ENCODE measurements at regions not wholly inside any gene's neighbourhood (a gene's known extent, or its start where the extent isn't known, plus 50 kb on each side); places are given as distances from the start of the nearest gene placed in this dataset.
"Not testable (repeated sequence)": the region's sequence is repeated elsewhere in the genome, so short reads cannot be mapped to it uniquely, and the experiment has no call there.

GRCh38 chr18:55672574-55673361, 84.8 kb upstream of the TCF4 start:
- Mint-ChIP-seq H3K4me3 (no peak overlapping the region), H3K36me3 (peaks cover 3% of the 10 kb centered on the region), H3K4me1 (no peaks in the 10 kb centered on the region), H3K27ac (no peak overlapping the region), H3K27me3 (ENCODE audit: low read depth) (no peaks in the 10 kb centered on the region), H3K9me3 (peaks cover 31% of the 10 kb centered on the region)
- DNase-seq (ENCODE audit: low spot score in 2 of 2, unreplicated experiment in 2 of 2) = no peak
- TF ChIP-seq CTCF (IDR thresholded peaks at IDR 0.05; ENCODE audit: unreplicated experiment) = no peak

- no peak for TF ChIP-seq CTCF (IDR thresholded peaks at IDR 0.05; ENCODE audit: unreplicated experiment)
- Mint-ChIP-seq H3K9me3 (peaks cover 10% of the 10 kb centered on the region), H3K27ac (no peak overlapping the region), H3K4me1 (no peaks in the 10 kb centered on the region), H3K27me3 (ENCODE audit: low read depth) (no peaks in the 10 kb centered on the region), H3K4me3 (no peak overlapping the region), H3K36me3 (peaks cover 3% of the 10 kb centered on the region)
- no peak for DNase-seq (ENCODE audit: low spot score in 2 of 2, unreplicated experiment in 2 of 2)
Measured at GRCh38 chr18:55665506-55665905, 77.5 kb upstream of the TCF4 start.

- H3K27ac Mint-ChIP-seq; H3K4me1 Mint-ChIP-seq; H3K27me3 Mint-ChIP-seq (ENCODE audit: low read depth); H3K36me3 Mint-ChIP-seq; H3K4me3 Mint-ChIP-seq; DNase-seq (ENCODE audit: low spot score in 2 of 2, unreplicated experiment in 2 of 2); H3K9me3 Mint-ChIP-seq: not testable (repeated sequence)
Measured at GRCh38 chr18:55664758-55665400, 76.9 kb upstream of the TCF4 start.

GRCh38 chr18:55663891-55664290, 75.9 kb upstream of the TCF4 start:
- TF ChIP-seq CTCF (IDR thresholded peaks at IDR 0.05; ENCODE audit: unreplicated experiment) = no peak
- H3K36me3 Mint-ChIP-seq = peaks cover 3% of the 10 kb centered on the region
- no peak overlapping the region for H3K4me3 Mint-ChIP-seq
- H3K4me1 Mint-ChIP-seq = no peaks in the 10 kb centered on the region
- H3K27ac Mint-ChIP-seq = no peak overlapping the region
- DNase-seq (ENCODE audit: low spot score in 2 of 2, unreplicated experiment in 2 of 2) = no peak
- H3K9me3 Mint-ChIP-seq = peaks cover 10% of the 10 kb centered on the region
- H3K27me3 Mint-ChIP-seq (ENCODE audit: low read depth) = no peaks in the 10 kb centered on the region

- TF ChIP-seq CTCF (IDR thresholded peaks at IDR 0.05; ENCODE audit: unreplicated experiment) = no peak
- Mint-ChIP-seq H3K36me3 (no peaks in the 10 kb centered on the region), H3K27ac (no peak overlapping the region), H3K4me3 (no peak overlapping the region), H3K27me3 (ENCODE audit: low read depth) (no peaks in the 10 kb centered on the region), H3K4me1 (no peaks in the 10 kb centered on the region), H3K9me3 (no peaks in the 10 kb centered on the region)
- DNase-seq (ENCODE audit: low spot score in 2 of 2, unreplicated experiment in 2 of 2) = no peak
Measured at GRCh38 chr18:55658598-55658997, 70.6 kb upstream of the TCF4 start.

GRCh38 chr18:55657572-55658331, 69.8 kb upstream of the TCF4 start:
- H3K9me3 Mint-ChIP-seq = no peaks in the 10 kb centered on the region
- no peak for DNase-seq (ENCODE audit: low spot score in 2 of 2, unreplicated experiment in 2 of 2)
- TF ChIP-seq CTCF (IDR thresholded peaks at IDR 0.05; ENCODE audit: unreplicated experiment) = no peak

More at GRCh38 chr18:55657572-55658331, 69.8 kb upstream of the TCF4 start:
- Mint-ChIP-seq H3K36me3 (no peaks in the 10 kb centered on the region), H3K4me1 (no peaks in the 10 kb centered on the region), H3K27ac (no peak overlapping the region), H3K27me3 (ENCODE audit: low read depth) (no peaks in the 10 kb centered on the region), H3K4me3 (no peak overlapping the region)
